ENCODE measurements at regions not wholly inside any gene's neighbourhood (a gene's known extent, or its start where the extent isn't known, plus 50 kb on each side); places are given as distances from the start of the nearest gene placed in this dataset.
"Not testable (repeated sequence)": the region's sequence is repeated elsewhere in the genome, so short reads cannot be mapped to it uniquely, and the experiment has no call there.

- DNase-seq = no peak
These were observed 207.9 kb upstream of the FAM241A start for GRCh38 chr4:111937368-111937767.

- no peak for DNase-seq
These were observed 203.3 kb upstream of the FAM241A start for GRCh38 chr4:111941957-111942356.

- DNase-seq = no peak
These were observed 201.5 kb upstream of the FAM241A start for GRCh38 chr4:111943796-111944203.

- no peak for DNase-seq
These were observed 200.2 kb upstream of the FAM241A start for GRCh38 chr4:111945014-111945413.

- no peak for DNase-seq
These were observed 198.5 kb upstream of the FAM241A start for GRCh38 chr4:111946800-111947199.

GRCh38 chr4:111952688-111953087, 192.6 kb upstream of the FAM241A start:
- no peak for DNase-seq

- DNase-seq = no peak
These were observed 190.7 kb upstream of the FAM241A start for GRCh38 chr4:111954550-111954949.

GRCh38 chr4:111955001-111955400, 190.3 kb upstream of the FAM241A start:
- no peak for DNase-seq

GRCh38 chr4:111957116-111957515, 188.1 kb upstream of the FAM241A start:
- DNase-seq = no peak

GRCh38 chr4:111957997-111958396, 187.3 kb upstream of the FAM241A start:
- no peak for DNase-seq

- DNase-seq = no peak
These were observed 186.0 kb upstream of the FAM241A start for GRCh38 chr4:111959222-111959621.

- DNase-seq = no peak
These were observed 185.0 kb upstream of the FAM241A start for GRCh38 chr4:111960241-111960667.

GRCh38 chr4:111961026-111961425, 184.2 kb upstream of the FAM241A start:
- DNase-seq = not testable (repeated sequence)

GRCh38 chr4:111961809-111962208, 183.4 kb upstream of the FAM241A start:
- DNase-seq = no peak

GRCh38 chr4:111963158-111963700, 182.0 kb upstream of the FAM241A start:
- DNase-seq = no peak

- DNase-seq = no peak
These were observed 167.8 kb upstream of the FAM241A start for GRCh38 chr4:111977419-111977965.

GRCh38 chr4:111979921-111980320, 165.3 kb upstream of the FAM241A start:
- no peak for DNase-seq

- no peak for DNase-seq
These were observed 163.2 kb upstream of the FAM241A start for GRCh38 chr4:111982089-111982488.

- no peak for DNase-seq
These were observed 161.0 kb upstream of the FAM241A start for GRCh38 chr4:111984169-111984819.

GRCh38 chr4:111985426-111985825, 159.8 kb upstream of the FAM241A start:
- DNase-seq = no peak

GRCh38 chr4:111986095-111986494, 159.2 kb upstream of the FAM241A start:
- DNase-seq = no peak

GRCh38 chr4:111988514-111988913, 156.7 kb upstream of the FAM241A start:
- no peak for DNase-seq

- no peak for DNase-seq
These were observed 155.4 kb upstream of the FAM241A start for GRCh38 chr4:111989817-111990216.

- no peak for DNase-seq
These were observed 154.1 kb upstream of the FAM241A start for GRCh38 chr4:111991163-111991562.

- DNase-seq = no peak
These were observed 153.5 kb upstream of the FAM241A start for GRCh38 chr4:111991797-111992196.
